ENCODE measurements at regions not wholly inside any gene's neighbourhood (a gene's known extent, or its start where the extent isn't known, plus 50 kb on each side); places are given as distances from the start of the nearest gene placed in this dataset.

DNA sequence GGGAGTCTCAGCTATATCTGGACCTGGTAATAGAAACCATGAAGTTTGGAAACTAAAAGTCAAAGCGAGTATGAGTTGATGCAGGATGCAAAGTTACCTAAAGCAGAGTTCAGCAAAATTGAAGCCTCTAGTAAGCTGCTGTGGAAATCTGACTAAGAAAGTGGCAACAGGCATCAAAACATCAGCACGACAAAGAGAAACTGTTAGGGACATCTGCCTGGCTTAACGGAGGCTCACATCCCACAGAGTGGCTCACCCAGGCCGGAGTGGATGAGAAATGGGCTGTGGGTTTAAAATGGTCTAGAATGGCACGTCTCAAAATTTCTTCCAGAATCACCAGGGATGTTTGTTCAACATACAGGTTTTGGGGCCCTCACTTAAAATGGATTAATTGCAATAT lies 164.1 kb upstream of the NPY start:
- TF ChIP-seq, protein P1, sequence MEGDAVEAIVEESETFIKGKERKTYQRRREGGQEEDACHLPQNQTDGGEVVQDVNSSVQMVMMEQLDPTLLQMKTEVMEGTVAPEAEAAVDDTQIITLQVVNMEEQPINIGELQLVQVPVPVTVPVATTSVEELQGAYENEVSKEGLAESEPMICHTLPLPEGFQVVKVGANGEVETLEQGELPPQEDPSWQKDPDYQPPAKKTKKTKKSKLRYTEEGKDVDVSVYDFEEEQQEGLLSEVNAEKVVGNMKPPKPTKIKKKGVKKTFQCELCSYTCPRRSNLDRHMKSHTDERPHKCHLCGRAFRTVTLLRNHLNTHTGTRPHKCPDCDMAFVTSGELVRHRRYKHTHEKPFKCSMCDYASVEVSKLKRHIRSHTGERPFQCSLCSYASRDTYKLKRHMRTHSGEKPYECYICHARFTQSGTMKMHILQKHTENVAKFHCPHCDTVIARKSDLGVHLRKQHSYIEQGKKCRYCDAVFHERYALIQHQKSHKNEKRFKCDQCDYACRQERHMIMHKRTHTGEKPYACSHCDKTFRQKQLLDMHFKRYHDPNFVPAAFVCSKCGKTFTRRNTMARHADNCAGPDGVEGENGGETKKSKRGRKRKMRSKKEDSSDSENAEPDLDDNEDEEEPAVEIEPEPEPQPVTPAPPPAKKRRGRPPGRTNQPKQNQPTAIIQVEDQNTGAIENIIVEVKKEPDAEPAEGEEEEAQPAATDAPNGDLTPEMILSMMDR (IDR thresholded peaks at IDR 0.05) = no peak
- no peak for TF ChIP-seq POLR2A (IDR thresholded peaks at IDR 0.05)
